ENCODE measurements at regions not wholly inside any gene's neighbourhood (a gene's known extent, or its start where the extent isn't known, plus 50 kb on each side); places are given as distances from the start of the nearest gene placed in this dataset.

GRCh38 chr16:59216291-59216690, 482.2 kb upstream of the GOT2 start (continued):
- no peak for TF ChIP-seq CTCF (IDR thresholded peaks at IDR 0.05)

DNA sequence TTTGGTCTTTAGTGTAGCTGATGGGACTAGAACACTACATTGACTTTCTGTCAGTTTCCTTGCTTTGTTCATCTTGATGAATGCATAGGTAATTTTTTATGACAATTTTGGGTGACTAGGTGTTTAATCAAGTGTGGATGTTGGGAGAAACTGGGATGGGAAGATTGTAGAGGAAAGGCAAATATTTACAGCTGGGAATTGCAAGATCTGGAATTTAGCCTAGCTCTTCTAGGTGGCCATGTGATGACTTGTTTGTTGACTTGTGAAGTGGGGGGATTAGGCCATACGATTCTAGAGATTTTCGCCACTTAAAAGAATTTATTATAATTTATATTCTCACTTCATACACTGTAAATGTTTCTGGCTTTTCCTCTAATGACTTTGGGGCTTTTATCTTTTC, 480.3 kb upstream of the GOT2 start:
- Histone ChIP-seq H3K9me3 (no peaks in the 10 kb centered on the region), H3K4me1 (ENCODE audit: control insufficient read depth in 1 of 2, insufficient read depth in 2 of 2, low read depth in 1 of 2, low read length in 1 of 2) (no peaks in the 10 kb centered on the region), H3K9me2 (no peaks in the 10 kb centered on the region), H3K27me3 (ENCODE audit: insufficient read depth) (no peaks in the 10 kb centered on the region), H3K36me3 (replicated peaks in 1 of 2; ENCODE audit: control insufficient read depth in 1 of 2, insufficient read depth in 2 of 2, low read length in 1 of 2) (no peaks in the 10 kb centered on the region), H3K4me2 (no peak overlapping the region), H3K27ac (ENCODE audit: low read depth in 2 of 2, low read length in 1 of 2) (no peak overlapping the region), H3F3A (replicated peaks; ENCODE audit: insufficient read depth) (no peaks in the 10 kb centered on the region), H2AFZ (ENCODE audit: low read depth) (no peak overlapping the region), H3K4me3 (ENCODE audit: low read depth in 2 of 2, low read length in 1 of 2) (no peak overlapping the region), H3K79me2 (ENCODE audit: insufficient read depth) (no peaks in the 10 kb centered on the region), H3K9ac (no peak overlapping the region), H4K20me1 (ENCODE audit: insufficient read depth) (no peaks in the 10 kb centered on the region)
- DNase-seq, result no peak
- TF ChIP-seq CHD2 (IDR thresholded peaks at IDR 0.05; ENCODE audit: low read length, partially characterized antibody) (no peak), YY1 (IDR thresholded peaks at IDR 0.05; ENCODE audit: low read depth) (no peak), RCOR1 (IDR thresholded peaks at IDR 0.05; ENCODE audit: low read length) (no peak), JUND (IDR thresholded peaks at IDR 0.05) (no peak), POLR2AphosphoS5 (IDR thresholded peaks at IDR 0.05; ENCODE audit: low read depth, low read length) (no peak)
- TF ChIP-seq, protein P1, sequence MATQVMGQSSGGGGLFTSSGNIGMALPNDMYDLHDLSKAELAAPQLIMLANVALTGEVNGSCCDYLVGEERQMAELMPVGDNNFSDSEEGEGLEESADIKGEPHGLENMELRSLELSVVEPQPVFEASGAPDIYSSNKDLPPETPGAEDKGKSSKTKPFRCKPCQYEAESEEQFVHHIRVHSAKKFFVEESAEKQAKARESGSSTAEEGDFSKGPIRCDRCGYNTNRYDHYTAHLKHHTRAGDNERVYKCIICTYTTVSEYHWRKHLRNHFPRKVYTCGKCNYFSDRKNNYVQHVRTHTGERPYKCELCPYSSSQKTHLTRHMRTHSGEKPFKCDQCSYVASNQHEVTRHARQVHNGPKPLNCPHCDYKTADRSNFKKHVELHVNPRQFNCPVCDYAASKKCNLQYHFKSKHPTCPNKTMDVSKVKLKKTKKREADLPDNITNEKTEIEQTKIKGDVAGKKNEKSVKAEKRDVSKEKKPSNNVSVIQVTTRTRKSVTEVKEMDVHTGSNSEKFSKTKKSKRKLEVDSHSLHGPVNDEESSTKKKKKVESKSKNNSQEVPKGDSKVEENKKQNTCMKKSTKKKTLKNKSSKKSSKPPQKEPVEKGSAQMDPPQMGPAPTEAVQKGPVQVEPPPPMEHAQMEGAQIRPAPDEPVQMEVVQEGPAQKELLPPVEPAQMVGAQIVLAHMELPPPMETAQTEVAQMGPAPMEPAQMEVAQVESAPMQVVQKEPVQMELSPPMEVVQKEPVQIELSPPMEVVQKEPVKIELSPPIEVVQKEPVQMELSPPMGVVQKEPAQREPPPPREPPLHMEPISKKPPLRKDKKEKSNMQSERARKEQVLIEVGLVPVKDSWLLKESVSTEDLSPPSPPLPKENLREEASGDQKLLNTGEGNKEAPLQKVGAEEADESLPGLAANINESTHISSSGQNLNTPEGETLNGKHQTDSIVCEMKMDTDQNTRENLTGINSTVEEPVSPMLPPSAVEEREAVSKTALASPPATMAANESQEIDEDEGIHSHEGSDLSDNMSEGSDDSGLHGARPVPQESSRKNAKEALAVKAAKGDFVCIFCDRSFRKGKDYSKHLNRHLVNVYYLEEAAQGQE (IDR thresholded peaks at IDR 0.05; ENCODE audit: low read depth, low read length), result no peak
- ChIA-PET CTCF (interaction anchor here (1.3 to 1.4 kb wide), 2 partner anchors 20 to 400 kb away, joined by 3 read pairs; no protein-coding TSS in a partner anchor), POLR2A (no interaction called here)
- WGBS (ENCODE audit: low lambda C conversion rate), result 0% methylated on average over 2 of the region's 2 CpGs

DNA sequence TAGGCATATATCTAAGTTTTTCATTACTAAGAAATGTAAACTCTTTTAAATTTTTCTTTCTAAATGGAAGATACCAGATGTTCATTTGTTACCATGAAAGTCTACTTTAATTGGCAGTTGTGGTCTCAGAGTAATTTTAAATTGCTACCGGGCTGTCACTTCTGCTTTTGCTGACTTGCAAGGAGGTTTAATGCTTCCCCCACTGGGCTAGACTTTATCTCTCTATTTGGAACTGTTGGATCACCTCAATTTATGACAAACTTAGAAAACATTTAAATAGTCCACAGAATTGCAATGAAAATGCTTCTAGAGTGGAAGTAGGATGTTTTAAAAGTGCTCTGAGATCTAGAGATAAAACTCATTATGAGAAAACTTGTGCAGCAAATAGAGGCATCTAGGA, 479.8 kb upstream of the GOT2 start:
- Histone ChIP-seq H3K4me3 (ENCODE audit: low read depth in 2 of 2, low read length in 1 of 2) (no peak overlapping the region), H3K27ac (ENCODE audit: low read depth in 2 of 2, low read length in 1 of 2) (no peak overlapping the region), H3K4me2 (no peak overlapping the region), H4K20me1 (ENCODE audit: insufficient read depth) (no peaks in the 10 kb centered on the region), H3K9ac (no peak overlapping the region), H2AFZ (ENCODE audit: low read depth) (no peak overlapping the region), H3K9me2 (no peaks in the 10 kb centered on the region), H3K79me2 (ENCODE audit: insufficient read depth) (no peaks in the 10 kb centered on the region), H3K9me3 (no peaks in the 10 kb centered on the region), H3K27me3 (ENCODE audit: insufficient read depth) (no peaks in the 10 kb centered on the region), H3K4me1 (ENCODE audit: control insufficient read depth in 1 of 2, insufficient read depth in 2 of 2, low read depth in 1 of 2, low read length in 1 of 2) (no peaks in the 10 kb centered on the region), H3F3A (replicated peaks; ENCODE audit: insufficient read depth) (no peaks in the 10 kb centered on the region), H3K36me3 (replicated peaks in 1 of 2; ENCODE audit: control insufficient read depth in 1 of 2, insufficient read depth in 2 of 2, low read length in 1 of 2) (no peaks in the 10 kb centered on the region)
- POLR2A ChIA-PET, result no interaction called here
- CTCF ChIA-PET, result interaction anchor here (1.4 kb wide), 1 partner anchor 20 kb away, joined by 3 read pairs; no protein-coding TSS in a partner anchor
- TF ChIP-seq RAD21 (IDR thresholded peaks at IDR 0.05; ENCODE audit: low read length), result no peak
- TF ChIP-seq NRF1 (IDR thresholded peaks at IDR 0.05; ENCODE audit: low read depth, low read length), result no peak
- no peak for TF ChIP-seq POLR2AphosphoS5 (IDR thresholded peaks at IDR 0.05; ENCODE audit: low read depth, low read length)
- no peak for TF ChIP-seq ELF1 (IDR thresholded peaks at IDR 0.05)
- TF ChIP-seq CHD2 (IDR thresholded peaks at IDR 0.05; ENCODE audit: low read length, partially characterized antibody), result no peak
- TF ChIP-seq MXI1 (IDR thresholded peaks at IDR 0.05; ENCODE audit: low read depth, low read length), result no peak
- no peak for TF ChIP-seq GABPA (IDR thresholded peaks at IDR 0.05; ENCODE audit: low read depth)
- TF ChIP-seq MEF2A (IDR thresholded peaks at IDR 0.05; ENCODE audit: borderline replicate concordance, low read depth), result no peak
- TF ChIP-seq FOXM1 (IDR thresholded peaks at IDR 0.05; ENCODE audit: low read depth), result no peak
- TF ChIP-seq, protein P1 (IDR thresholded peaks at IDR 0.05; ENCODE audit: low read depth, low read length), result no peak
- TF ChIP-seq, protein P2, sequence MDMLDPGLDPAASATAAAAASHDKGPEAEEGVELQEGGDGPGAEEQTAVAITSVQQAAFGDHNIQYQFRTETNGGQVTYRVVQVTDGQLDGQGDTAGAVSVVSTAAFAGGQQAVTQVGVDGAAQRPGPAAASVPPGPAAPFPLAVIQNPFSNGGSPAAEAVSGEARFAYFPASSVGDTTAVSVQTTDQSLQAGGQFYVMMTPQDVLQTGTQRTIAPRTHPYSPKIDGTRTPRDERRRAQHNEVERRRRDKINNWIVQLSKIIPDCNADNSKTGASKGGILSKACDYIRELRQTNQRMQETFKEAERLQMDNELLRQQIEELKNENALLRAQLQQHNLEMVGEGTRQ (IDR thresholded peaks at IDR 0.05; ENCODE audit: borderline replicate concordance, low read depth, low read length), result no peak
- no peak for TF ChIP-seq FOSL2 (IDR thresholded peaks at IDR 0.05; ENCODE audit: borderline replicate concordance, low read depth)
- no peak for TF ChIP-seq YY1 (IDR thresholded peaks at IDR 0.05; ENCODE audit: low read depth)
- 8% methylated on average over 1 of the region's 1 CpG for WGBS (ENCODE audit: low lambda C conversion rate)
- DNase-seq, result no peak

Data from SK-N-SH (cell line).